Stimulated activated CD4-positive, alpha-beta T cell treated with anti-CD3 and anti-CD28 coated beads, Interleukin-15, amount 100 ng/mL, for 24 hours (primary cell): ENCODE measurements at regions not wholly inside any gene's neighbourhood (a gene's known extent, or its start where the extent isn't known, plus 50 kb on each side); places are given as distances from the start of the nearest gene placed in this dataset.

Experiments
- DNase-seq: peaks from one replicate; pipeline ENCODE4 v3.0.0-alpha.2; 2020

DNA sequence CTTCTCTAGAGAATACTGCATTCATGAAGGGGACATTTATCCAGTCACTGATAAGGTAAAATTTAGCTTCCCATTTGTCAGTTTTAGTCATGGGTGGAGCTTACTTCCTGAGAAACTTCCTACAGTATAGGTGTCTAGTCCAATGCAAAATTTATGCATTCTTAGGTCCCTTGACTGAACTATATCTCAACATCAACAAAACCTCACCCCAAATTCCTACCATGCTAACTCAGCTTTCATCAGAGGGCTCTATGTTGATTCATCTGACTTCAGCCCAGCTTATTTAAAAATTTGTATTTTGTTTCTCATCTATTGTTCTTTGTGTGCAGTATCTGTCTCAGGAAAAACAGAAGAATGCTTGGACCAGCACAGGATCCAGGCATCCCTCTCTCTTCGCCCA is 296.4 kb upstream of the ACVR2A start:
- no peak for DNase-seq

DNA sequence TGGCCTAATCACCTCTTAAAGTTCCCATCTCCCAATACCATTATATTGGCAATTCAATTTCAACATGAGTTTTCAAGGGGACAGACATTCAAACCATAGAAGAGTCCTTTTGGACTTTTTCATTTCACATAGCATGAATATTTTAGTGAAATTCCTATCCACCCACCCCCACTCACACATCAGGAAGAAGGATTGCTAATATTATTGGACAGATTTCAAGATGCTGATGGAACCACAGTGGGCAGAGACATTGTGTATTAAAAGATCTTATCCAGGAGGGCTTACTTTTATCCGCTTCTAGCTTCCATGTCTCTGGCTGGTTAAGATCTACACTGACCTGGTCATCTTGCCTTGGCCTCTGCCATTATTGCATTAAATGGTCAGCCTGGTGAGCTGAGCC is 297.4 kb upstream of the ACVR2A start:
- no peak for DNase-seq

DNA sequence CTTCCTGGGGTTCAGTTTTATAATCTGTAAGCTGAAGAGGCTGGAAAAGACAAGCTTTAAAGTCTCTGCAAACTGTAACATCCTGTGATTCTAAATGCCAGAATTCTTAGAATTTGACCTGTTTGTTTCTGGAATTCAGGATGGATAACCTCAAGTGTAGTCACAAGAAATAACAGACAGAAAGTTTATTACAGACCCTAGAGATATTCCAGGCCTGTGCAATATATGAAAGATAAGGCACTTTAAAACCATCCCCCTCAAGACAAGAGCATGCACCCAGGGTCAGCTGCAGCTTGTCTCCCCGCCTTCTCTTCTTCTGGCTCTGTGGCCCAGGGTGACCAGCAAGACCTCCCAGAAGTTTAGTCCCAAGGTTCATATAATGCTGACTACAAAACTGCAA is 298.7 kb upstream of the ACVR2A start:
- DNase-seq: no peak

DNA sequence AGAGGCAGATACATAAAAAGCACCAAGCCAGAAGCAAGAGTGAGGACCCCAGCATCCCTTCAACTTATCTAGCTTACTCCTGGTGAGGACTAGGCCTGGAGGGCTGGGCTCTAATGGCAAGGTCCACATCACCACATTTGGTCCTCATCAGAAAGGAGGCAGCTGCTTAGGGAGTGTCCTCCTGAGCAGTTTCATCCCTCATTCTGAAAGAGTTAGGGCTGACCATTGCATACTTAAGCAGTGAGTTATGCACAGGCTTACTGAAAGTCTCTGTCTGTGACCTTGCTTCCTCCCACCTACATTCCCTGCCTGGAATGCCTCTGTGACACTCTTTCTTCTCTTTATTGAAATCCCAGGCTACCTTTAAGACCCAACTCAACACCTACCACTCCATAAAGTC is 301.8 kb upstream of the ACVR2A start:
- no peak for DNase-seq

DNA sequence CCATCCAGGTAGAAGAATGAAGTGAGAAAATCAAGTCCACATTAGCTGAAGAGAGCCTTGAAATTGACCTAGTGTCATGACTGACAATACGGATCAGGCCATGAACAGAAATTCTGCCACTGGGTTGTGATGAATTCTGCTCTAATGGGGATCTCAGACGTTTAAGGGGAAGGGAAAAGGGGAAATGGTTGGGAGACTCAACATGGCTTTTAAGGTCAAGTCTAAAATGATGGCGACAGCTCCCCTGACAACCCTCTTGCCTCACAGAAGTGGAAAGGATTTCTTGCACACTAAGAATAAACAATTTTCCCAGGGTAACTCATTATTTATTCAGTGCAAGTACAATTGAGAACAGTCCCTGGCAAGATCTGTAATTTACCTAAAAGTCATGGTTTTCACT is 302.5 kb upstream of the ACVR2A start:
- DNase-seq: no peak

GRCh38 chr2:147541314-147541713 is 303.5 kb upstream of the ACVR2A start:
- DNase-seq: no peak

GRCh38 chr2:147538821-147539220 is 306.0 kb upstream of the ACVR2A start:
- DNase-seq: no peak

DNA sequence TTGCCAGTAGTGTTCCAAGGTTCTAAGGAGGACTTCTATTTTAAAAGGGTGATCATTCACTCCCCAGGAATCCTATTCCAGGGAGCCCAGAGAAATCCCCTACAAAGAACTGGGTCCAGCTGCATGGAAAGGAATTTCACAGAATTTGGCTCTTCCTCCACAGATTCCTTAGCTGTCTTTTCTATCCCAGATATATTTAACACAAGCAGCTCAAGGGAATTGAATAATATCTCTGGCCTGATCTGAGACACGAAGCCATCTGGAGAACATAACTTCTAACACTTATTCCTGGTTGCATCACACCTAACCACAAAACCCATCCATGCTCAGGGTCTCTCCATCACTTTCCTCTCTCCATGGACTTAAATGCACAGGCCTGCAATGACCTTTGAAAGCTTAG is 306.7 kb upstream of the ACVR2A start:
- no peak for DNase-seq

DNA sequence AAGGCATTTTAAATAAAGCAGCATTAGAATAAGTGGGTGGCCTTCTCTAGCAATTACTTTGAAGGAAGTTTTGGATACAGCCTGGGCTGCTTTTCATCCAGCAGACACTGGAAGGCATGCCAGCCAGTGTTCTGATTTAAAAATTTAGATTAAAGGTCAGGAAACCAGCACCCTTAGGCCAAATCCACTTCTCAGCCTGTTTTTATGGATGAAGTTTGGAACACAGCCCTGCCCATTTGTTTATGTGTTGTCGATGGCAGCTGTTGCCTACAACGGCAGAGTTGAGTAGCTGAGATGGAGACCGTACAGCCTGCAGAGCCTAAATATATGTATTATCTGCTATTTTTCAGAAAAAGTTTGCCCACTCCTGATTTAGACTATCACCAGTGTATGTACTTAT is 313.6 kb upstream of the ACVR2A start:
- DNase-seq: no peak

GRCh38 chr2:147530033-147530432 is 314.8 kb upstream of the ACVR2A start:
- DNase-seq: no peak

- DNase-seq: no peak
Measured at GRCh38 chr2:147525819-147526489, 318.9 kb upstream of the ACVR2A start.

- no peak for DNase-seq
Measured at GRCh38 chr2:147524912-147525311, 319.9 kb upstream of the ACVR2A start.

DNA sequence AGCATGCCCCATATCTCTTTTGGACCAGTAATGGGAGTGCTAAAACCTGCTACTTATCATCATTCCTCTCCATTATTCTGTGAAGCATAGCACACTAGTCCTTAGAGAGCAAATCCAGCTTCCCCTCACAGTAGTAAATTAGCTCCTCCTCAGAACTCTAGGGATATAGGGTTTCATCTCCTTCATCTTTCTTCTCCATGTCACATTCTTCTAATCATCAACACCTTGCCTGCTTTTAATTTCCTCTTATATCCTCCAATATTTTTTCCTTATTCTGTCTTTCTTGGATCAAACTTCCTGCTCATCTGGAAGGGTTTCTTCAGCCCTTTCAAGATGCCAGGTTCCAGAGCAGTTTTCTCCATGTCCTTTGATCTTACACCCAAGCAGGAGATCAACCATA is 321.4 kb upstream of the ACVR2A start:
- no peak for DNase-seq

- no peak for DNase-seq
Measured at GRCh38 chr2:147521936-147522335, 322.9 kb upstream of the ACVR2A start.

GRCh38 chr2:147520817-147521216 is 324.0 kb upstream of the ACVR2A start:
- no peak for DNase-seq

DNA sequence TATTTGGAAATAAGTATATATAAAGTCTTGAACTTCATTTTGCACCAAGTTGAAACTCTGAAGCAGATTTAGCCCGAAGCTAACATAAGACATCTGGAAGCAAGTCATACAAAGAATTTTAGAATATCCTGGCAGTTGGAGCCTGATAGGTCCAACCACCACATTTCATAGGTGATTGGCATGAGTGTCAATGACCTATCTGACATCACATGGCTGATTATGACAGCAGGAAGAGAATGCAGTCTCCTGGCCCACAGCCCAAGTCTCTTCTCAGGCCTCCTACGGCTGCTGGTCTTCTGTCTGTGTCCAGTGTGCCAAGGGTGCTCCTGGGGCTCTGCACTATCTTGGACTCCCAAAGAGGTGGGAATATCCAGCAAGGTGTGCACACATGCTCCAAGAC is 325.7 kb upstream of the ACVR2A start:
- DNase-seq: no peak

- DNase-seq: no peak
Measured at GRCh38 chr2:147515213-147515612, 329.6 kb upstream of the ACVR2A start.

DNA sequence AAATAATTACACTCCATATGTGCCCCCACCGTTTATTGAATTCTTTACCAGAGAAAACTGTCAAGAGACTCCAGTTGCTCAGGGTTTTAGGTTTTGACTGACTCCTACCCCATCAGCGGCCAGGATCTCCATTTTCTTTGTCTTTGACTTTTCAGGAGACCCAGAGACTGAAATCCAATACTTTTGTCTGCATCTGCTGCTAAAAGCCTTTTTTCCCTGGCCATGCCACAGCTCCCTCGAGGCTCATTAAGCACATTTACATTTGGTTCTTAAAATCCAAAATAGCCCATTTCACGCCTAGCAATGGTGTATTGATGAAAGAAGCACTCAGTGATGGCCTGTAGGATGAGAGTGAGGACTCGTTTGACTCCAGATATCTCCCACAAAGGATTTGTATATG is 332.6 kb upstream of the ACVR2A start:
- no peak for DNase-seq

DNA sequence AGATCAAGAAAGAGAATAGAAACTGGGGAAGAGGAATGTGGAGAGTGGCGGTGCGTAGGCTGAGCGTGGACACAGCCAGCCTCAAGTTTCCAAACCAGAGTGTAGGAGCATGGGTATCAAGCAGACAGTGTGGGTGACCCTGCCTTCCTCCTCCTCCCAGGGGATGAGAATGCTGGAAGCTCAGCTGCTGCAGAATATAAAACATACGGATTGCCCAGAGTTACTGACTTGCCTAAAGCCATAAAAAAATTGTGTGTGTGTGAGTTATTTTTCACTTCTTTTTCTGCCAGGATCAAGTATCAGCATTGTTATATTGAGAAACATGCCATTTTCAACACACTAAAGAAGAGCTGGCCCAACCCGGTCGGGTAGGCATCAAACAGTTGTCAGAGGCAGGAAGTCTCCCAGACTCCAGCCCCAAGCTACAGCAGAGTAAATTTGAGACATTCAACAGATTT is 333.3 kb upstream of the ACVR2A start:
- no peak for DNase-seq

GRCh38 chr2:147509821-147510220 is 335.0 kb upstream of the ACVR2A start:
- DNase-seq: no peak

DNA sequence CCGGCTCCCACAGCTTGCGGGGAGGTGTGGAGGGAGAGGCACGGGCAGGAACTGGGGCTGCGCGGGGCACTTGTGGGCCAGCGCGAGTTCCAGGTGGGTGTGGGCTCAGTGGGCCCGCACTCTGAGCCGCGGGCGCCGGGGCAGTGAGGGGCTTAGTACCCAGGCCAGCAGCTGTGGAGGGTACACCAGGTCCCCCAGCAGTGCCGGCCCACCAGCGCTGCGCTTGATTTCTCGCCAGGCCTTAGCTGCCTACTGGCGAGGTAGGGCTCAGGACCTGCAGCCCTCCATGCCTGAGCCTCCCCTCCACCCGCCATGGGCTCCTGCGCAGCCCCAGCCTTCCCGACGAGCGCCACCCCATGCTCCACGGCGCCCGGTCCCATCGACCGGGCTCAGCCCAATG is 337.9 kb upstream of the ACVR2A start:
- DNase-seq: no peak

DNA sequence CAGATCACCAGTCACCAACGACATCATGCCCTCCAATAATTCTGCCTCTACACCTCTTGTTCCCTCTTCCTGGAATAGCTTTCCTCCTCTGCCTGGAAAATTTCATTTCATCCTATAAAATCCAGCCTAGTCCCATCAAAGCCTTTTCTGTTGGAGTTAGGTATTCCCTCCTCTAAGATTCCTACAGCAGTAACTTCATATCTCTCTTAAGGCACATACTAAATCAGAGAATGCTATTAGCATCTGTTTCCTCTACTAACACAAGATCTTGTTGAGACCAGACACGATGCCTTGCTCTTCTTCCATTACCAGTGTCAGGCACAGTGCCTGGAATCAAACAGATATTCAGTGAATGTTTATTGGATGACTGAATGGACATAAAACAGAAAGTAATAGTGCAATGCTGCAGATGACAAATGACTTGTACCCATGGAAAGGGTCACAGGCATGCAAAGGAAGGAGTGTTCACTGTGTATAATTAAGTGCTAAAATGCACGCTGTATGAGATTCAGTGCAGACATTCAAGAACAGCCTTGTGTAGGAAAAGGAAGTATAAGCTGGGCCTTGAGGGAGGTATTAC is 342.0 kb upstream of the ACVR2A start:
- DNase-seq: no peak

DNA sequence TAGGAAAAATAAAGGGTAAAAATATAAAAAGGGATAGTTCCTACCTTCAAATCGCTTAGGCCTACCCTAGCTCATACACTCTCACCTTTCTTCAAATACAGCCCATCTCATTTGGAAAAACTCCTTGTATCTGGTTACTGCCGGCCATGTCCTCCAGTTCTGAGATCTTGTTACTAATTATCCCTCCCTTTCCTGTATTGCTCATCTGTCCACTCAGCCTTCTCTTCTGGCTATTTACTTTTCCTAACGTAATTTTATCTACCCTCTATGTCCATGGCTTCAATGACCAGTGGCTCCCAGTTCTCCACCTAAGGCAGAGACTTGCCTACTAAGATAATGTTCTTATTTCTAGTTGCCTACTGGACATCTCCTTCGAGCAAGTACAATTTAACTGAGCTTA is 342.9 kb upstream of the ACVR2A start:
- no peak for DNase-seq

DNA sequence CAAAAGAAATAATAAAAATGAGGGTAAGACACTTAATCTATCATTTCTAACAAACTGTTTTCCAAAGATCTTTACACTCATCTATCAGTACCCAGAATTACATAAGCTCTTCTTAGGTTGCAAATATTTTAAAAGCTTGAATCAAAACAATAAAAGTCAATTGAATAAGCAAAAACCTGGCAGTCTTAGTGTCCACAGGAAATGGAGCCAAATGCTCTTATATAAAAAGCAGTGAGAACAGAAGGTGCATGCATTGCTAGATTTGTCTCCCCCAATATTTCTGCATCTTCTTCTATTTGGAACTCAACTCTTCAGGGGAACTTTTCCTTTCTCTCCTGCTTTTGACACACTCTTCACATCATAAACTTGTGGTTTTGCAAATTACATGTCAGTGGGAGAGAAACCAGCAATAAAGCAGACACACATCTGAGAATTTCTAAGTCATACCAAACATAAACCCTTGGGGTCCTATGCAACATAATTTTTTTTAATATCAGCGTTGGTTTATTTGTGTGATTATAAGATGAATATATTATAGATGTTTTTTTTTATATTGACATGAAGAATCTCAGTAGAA is 343.9 kb upstream of the ACVR2A start:
- no peak for DNase-seq

GRCh38 chr2:147500229-147500628 is 344.6 kb upstream of the ACVR2A start:
- no peak for DNase-seq
